Neutrophil (primary cell): ENCODE measurements at regions not wholly inside any gene's neighbourhood (a gene's known extent, or its start where the extent isn't known, plus 50 kb on each side); places are given as distances from the start of the nearest gene placed in this dataset.
"Not testable (repeated sequence)": the region's sequence is repeated elsewhere in the genome, so short reads cannot be mapped to it uniquely, and the experiment has no call there.

ENCODE experiments used
- H3K27ac ChIP-seq: fragments of 200-600 bp; sonication (generic); 2 replicates; pipeline ENCODE4 v1.5.1; 2016; ENCODE audit warnings: mild to moderate bottlenecking, moderate library complexity
- H3K27me3 ChIP-seq: fragments of 200-600 bp; sonication (generic); 2 replicates; pipeline ENCODE4 v1.6.0; 2016; ENCODE audit warnings: mild to moderate bottlenecking
- H3K36me3 ChIP-seq: fragments of 200-600 bp; sonication (generic); 2 replicates; pipeline ENCODE4 v1.5.1; 2017
- H3K4me1 ChIP-seq, 2 experiments: fragments of 200-600 bp in 1 of 2; sonication (generic) in 1 of 2; 1 replicate in 1 of 2; 2 replicates in 1 of 2; pipeline versions ENCODE4 v1.5.1 to v1.6.1; 2013 to 2016; ENCODE audit warnings: low read depth in 1 of 2, low read length in 1 of 2, mild to moderate bottlenecking in 1 of 2, moderate library complexity in 1 of 2; ENCODE audit not compliant: control insufficient read depth in 1 of 2, insufficient read depth in 1 of 2
- H3K4me3 ChIP-seq, 2 experiments: fragments of 200-600 bp in 1 of 2; sonication (generic) in 1 of 2; 1 replicate in 1 of 2; 2 replicates in 1 of 2; pipeline ENCODE4 v1.5.1; 2013 to 2016; ENCODE audit warnings: low read depth in 1 of 2, low read length in 1 of 2, mild to moderate bottlenecking in 1 of 2, moderate library complexity in 1 of 2
- H3K9me3 ChIP-seq: fragments of 200-600 bp; sonication (generic); 2 replicates; pipeline ENCODE4 v1.5.1; 2016
- CTCF ChIP-seq: fragments of 200-600 bp; sonication (generic); IDR thresholded peaks from 2 replicates; pipeline ENCODE4 v1.5.1; 2016; ENCODE audit warnings: antibody characterized with exemption

GRCh38 chr13:59277106-59277505 is 886.6 kb downstream of the DIAPH3 start:
- no peak for TF ChIP-seq CTCF
- H3K36me3 ChIP-seq = no peaks in the 10 kb centered on the region

GRCh38 chr13:59279028-59279427 is 884.7 kb downstream of the DIAPH3 start:
- TF ChIP-seq CTCF = no peak

More at GRCh38 chr13:59277106-59277505, 886.6 kb downstream of the DIAPH3 start:
- Histone ChIP-seq H3K4me3 (no peak overlapping the region), H3K4me1 (no peaks in the 10 kb centered on the region), H3K9me3 (no peaks in the 10 kb centered on the region), H3K27me3 (no peaks in the 10 kb centered on the region), H3K27ac (no peak overlapping the region)

GRCh38 chr13:59279576-59279975 is 884.2 kb downstream of the DIAPH3 start:
- no peak for TF ChIP-seq CTCF
- no peaks in the 10 kb centered on the region for H3K9me3 ChIP-seq
- H3K4me3 ChIP-seq = no peak overlapping the region
- no peaks in the 10 kb centered on the region for H3K36me3 ChIP-seq
- no peak overlapping the region for H3K27ac ChIP-seq
- no peaks in the 10 kb centered on the region for H3K4me1 ChIP-seq
- no peaks in the 10 kb centered on the region for H3K27me3 ChIP-seq

More at GRCh38 chr13:59279028-59279427, 884.7 kb downstream of the DIAPH3 start:
- Histone ChIP-seq H3K9me3 (no peaks in the 10 kb centered on the region), H3K27me3 (no peaks in the 10 kb centered on the region), H3K4me1 (no peaks in the 10 kb centered on the region), H3K27ac (no peak overlapping the region), H3K36me3 (no peaks in the 10 kb centered on the region), H3K4me3 (no peak overlapping the region)

GRCh38 chr13:59280297-59280696 is 883.4 kb downstream of the DIAPH3 start:
- H3K27me3 ChIP-seq = no peaks in the 10 kb centered on the region
- no peaks in the 10 kb centered on the region for H3K9me3 ChIP-seq
- no peaks in the 10 kb centered on the region for H3K36me3 ChIP-seq
- TF ChIP-seq CTCF = no peak
- H3K4me1 ChIP-seq = no peaks in the 10 kb centered on the region
- H3K4me3 ChIP-seq = no peak overlapping the region
- H3K27ac ChIP-seq = no peak overlapping the region

- H3K36me3 ChIP-seq = no peaks in the 10 kb centered on the region
Observed at GRCh38 chr13:59281453-59281852, 882.3 kb downstream of the DIAPH3 start.

GRCh38 chr13:59292240-59292639 is 871.5 kb downstream of the DIAPH3 start:
- not testable (repeated sequence) for H3K4me3 ChIP-seq, H3K4me1 ChIP-seq

More at GRCh38 chr13:59281453-59281852, 882.3 kb downstream of the DIAPH3 start:
- no peak overlapping the region for H3K27ac ChIP-seq
- no peaks in the 10 kb centered on the region for H3K9me3 ChIP-seq
- no peaks in the 10 kb centered on the region for H3K4me1 ChIP-seq
- no peaks in the 10 kb centered on the region for H3K27me3 ChIP-seq
- no peak overlapping the region for H3K4me3 ChIP-seq
- no peak for TF ChIP-seq CTCF

More at GRCh38 chr13:59292240-59292639, 871.5 kb downstream of the DIAPH3 start:
- not testable (repeated sequence) for H3K36me3 ChIP-seq, H3K9me3 ChIP-seq, H3K27me3 ChIP-seq, H3K27ac ChIP-seq
